ENCODE measurements at regions not wholly inside any gene's neighbourhood (a gene's known extent, or its start where the extent isn't known, plus 50 kb on each side); places are given as distances from the start of the nearest gene placed in this dataset.

DNA sequence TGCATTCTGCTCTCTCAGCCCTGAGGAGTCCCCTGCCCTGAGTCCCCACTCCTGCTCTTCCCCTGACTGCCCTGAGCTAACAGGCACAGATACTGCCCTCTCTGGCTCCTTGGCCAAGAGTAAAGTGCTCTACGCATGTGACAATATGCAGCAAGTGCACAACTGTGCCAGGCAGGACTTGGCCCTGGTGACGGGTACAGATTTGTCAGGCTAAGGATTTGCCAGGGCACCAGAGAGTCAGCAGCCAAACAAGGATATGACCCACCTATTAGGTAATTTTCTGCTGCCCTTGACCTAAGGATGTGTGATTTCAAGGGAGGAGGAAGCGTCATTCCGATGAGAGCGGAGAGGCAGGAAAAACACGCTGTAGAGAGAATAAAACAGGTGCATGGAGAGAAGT lies 339.0 kb downstream of the PTPRU start:
- WGBS (ENCODE audit: insufficient coverage): 60% methylated on average over 6 of the region's 6 CpGs
- Histone ChIP-seq H3K4me1 (ENCODE audit: control insufficient read depth, insufficient read depth, low read length) (peaks cover 3% of the 10 kb centered on the region), H3K9me3 (replicated peaks; ENCODE audit: control insufficient read depth, low read depth, low read length) (no peaks in the 10 kb centered on the region), H3K27ac (ENCODE audit: low read length) (no peak overlapping the region), H3K27me3 (ENCODE audit: control insufficient read depth, insufficient read depth, low read length) (peaks cover 7% of the 10 kb centered on the region), H3K36me3 (ENCODE audit: control insufficient read depth, insufficient read depth, low read length) (no peaks in the 10 kb centered on the region), H3K4me3 (ENCODE audit: low read length) (no peak overlapping the region)
- DNase-seq: no peak

DNA sequence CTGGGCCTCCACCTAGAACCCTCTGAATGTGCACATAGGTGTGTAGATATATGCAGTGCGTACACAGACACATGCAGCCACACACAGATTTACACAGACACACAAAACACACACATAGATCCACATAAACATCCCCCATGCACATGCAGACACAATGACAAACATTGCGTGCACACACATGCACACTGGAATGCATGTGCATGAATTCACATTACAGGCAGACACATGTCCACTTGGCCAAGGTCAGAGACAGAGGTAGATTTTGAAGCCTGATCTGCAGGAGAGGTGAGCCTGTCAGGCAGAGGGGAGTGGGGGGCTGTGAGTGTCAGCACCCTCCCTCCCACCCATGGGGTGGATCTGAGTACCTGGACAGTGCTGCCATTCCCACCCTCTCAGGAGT lies 338.5 kb downstream of the PTPRU start:
- no peak for DNase-seq
- WGBS (ENCODE audit: insufficient coverage): no CpG with 5 or more reads among the region's 2 CpGs
- H3K36me3 ChIP-seq (ENCODE audit: control insufficient read depth, insufficient read depth, low read length): no peaks in the 10 kb centered on the region

DNA sequence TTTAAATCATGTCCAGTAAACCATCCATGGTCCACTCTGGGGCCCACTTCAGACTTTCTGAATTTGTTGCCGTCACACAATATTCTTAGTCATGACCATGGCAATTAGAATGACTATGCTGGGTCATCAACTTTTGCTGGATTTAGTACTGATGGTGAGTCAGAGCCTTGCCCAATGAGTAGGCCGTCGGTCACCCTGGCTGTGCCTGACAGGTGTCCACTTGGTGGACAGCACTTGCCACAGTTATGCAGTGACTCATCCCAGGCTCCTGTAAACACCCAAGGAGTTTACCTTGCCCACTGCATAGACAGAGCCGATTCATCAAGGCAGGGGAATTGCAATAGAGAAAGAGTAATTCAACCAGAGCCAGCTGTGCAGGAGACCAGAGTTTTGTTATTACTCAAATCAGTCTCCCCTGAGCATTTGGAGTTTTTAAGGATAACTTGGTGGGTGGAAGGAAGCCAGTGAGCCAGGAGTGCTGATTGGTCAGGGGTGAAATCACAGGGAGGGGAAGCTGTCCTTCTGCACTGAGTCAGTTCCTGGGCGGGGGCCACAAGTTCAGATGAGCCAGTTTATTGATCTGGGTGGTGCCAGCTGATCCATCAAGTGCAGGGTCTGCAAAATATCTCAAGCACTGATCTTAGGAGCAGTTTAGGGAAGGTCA lies 333.8 kb downstream of the PTPRU start:
- Histone ChIP-seq H3K4me3 (ENCODE audit: low read length) (no peak overlapping the region), H3K9me3 (replicated peaks; ENCODE audit: control insufficient read depth, low read depth, low read length) (peaks cover 4% of the 10 kb centered on the region), H3K27ac (ENCODE audit: low read length) (no peak overlapping the region), H3K4me1 (ENCODE audit: control insufficient read depth, insufficient read depth, low read length) (no peaks in the 10 kb centered on the region), H3K36me3 (ENCODE audit: control insufficient read depth, insufficient read depth, low read length) (no peaks in the 10 kb centered on the region), H3K27me3 (ENCODE audit: control insufficient read depth, insufficient read depth, low read length) (no peaks in the 10 kb centered on the region)
- WGBS (ENCODE audit: insufficient coverage): 72% methylated on average over 4 of the region's 5 CpGs
- peak; percentile 57 for DNase-seq

More for the DNA sequence above, 338.5 kb downstream of the PTPRU start:
- Histone ChIP-seq H3K4me3 (ENCODE audit: low read length) (no peak overlapping the region), H3K4me1 (ENCODE audit: control insufficient read depth, insufficient read depth, low read length) (peaks cover 3% of the 10 kb centered on the region), H3K27me3 (ENCODE audit: control insufficient read depth, insufficient read depth, low read length) (peaks cover 7% of the 10 kb centered on the region), H3K27ac (ENCODE audit: low read length) (no peak overlapping the region), H3K9me3 (replicated peaks; ENCODE audit: control insufficient read depth, low read depth, low read length) (no peaks in the 10 kb centered on the region)

DNA sequence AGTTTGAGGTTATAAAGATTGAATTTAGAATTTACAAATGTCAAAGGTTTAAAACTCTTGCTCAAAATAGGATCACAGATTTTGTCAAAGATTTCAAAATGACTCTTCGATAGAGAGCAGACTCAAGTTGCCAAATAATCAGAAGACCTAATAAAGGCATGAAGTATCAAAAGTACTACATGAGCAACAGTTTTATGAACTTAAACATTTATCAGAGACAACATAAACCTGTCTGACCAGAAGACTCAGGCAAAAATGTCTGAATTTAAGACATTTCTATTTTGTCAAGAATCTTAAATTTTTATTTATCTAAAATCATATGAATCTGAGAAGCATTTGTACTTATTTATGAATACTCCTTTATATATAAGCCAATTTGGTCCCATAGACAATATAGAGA lies 330.9 kb downstream of the PTPRU start:
- H3K4me3 ChIP-seq (ENCODE audit: low read length): no peak overlapping the region

DNA sequence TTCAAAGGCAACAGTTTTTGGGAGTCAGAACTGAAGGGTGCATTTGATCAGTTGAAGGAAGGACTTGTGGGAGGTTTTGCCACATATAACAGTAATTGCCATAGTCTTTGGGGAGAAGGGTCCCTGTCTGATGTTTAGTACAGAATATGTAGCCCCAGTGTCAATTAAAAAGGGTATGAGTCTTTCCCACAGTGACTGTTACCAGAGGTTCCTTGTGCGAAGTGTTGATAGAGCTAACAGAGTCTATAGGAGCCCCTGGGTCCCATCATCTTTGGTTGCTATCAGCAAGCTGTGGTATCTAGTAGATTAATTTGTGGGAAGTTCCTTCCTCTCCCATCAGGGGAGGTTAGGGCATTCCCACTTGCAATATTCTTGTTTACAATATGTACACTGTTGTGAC lies 329.2 kb downstream of the PTPRU start:
- no CpG with 5 or more reads among the region's 1 CpG for WGBS (ENCODE audit: insufficient coverage)
- Histone ChIP-seq H3K9me3 (replicated peaks; ENCODE audit: control insufficient read depth, low read depth, low read length) (peaks cover 17% of the 10 kb centered on the region), H3K36me3 (ENCODE audit: control insufficient read depth, insufficient read depth, low read length) (no peaks in the 10 kb centered on the region), H3K27ac (ENCODE audit: low read length) (no peak overlapping the region), H3K4me3 (ENCODE audit: low read length) (no peak overlapping the region), H3K27me3 (ENCODE audit: control insufficient read depth, insufficient read depth, low read length) (no peaks in the 10 kb centered on the region), H3K4me1 (ENCODE audit: control insufficient read depth, insufficient read depth, low read length) (no peaks in the 10 kb centered on the region)
- no peak for DNase-seq

More for the DNA sequence above, 330.9 kb downstream of the PTPRU start:
- peaks cover 17% of the 10 kb centered on the region for H3K9me3 ChIP-seq (replicated peaks; ENCODE audit: control insufficient read depth, low read depth, low read length)
- no CpG with 5 or more reads among the region's 1 CpG for WGBS (ENCODE audit: insufficient coverage)
- no peaks in the 10 kb centered on the region for H3K36me3 ChIP-seq (ENCODE audit: control insufficient read depth, insufficient read depth, low read length)
- no peaks in the 10 kb centered on the region for H3K27me3 ChIP-seq (ENCODE audit: control insufficient read depth, insufficient read depth, low read length)
- H3K27ac ChIP-seq (ENCODE audit: low read length): no peak overlapping the region
- H3K4me1 ChIP-seq (ENCODE audit: control insufficient read depth, insufficient read depth, low read length): no peaks in the 10 kb centered on the region
- no peak for DNase-seq

DNA sequence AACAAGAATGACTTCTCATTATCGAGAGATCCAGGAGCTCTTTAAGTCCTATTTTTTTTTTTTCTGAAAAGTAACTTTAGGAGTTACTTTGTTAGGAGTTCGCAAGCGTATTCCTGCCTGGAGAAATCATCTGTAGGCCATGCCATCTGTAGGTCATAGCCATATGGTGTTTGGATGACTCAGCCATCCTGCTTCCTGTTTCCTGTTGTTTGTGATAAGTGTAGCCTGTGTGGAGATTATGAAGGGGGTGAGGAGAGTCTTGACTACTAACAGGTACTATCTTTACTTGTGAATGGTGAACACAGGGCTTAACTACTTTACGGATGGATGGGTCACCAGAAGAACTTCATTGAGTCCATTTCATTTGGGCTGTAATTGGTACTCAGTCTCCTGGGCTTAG lies 327.2 kb downstream of the PTPRU start:
- Histone ChIP-seq H3K27me3 (ENCODE audit: control insufficient read depth, insufficient read depth, low read length) (no peaks in the 10 kb centered on the region), H3K9me3 (replicated peaks; ENCODE audit: control insufficient read depth, low read depth, low read length) (peaks cover 17% of the 10 kb centered on the region), H3K27ac (ENCODE audit: low read length) (no peak overlapping the region), H3K4me1 (ENCODE audit: control insufficient read depth, insufficient read depth, low read length) (no peaks in the 10 kb centered on the region), H3K4me3 (ENCODE audit: low read length) (no peak overlapping the region), H3K36me3 (ENCODE audit: control insufficient read depth, insufficient read depth, low read length) (no peaks in the 10 kb centered on the region)
- 61% methylated on average over 2 of the region's 4 CpGs for WGBS (ENCODE audit: insufficient coverage)
- no peak for DNase-seq

DNA sequence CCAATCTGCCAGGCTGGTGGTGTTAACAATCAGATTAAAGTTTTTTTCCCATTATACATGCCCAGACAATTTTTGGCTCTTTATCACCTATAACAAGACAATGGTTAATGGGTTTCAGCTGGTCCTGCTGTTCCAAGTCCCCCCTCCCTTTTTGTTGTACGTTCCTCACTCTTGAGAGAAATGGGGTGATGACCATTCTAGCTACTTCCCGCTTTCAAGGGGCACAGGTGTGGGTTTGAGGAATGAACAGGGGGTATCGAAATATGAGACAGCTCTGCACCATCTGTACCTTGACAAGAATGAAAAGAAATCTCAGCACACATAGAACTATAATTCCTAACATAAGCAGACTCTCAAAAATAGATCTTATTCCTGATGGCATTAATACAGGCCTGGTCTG lies 326.8 kb downstream of the PTPRU start:
- no peak for DNase-seq
- Histone ChIP-seq H3K27ac (ENCODE audit: low read length) (no peak overlapping the region), H3K9me3 (replicated peaks; ENCODE audit: control insufficient read depth, low read depth, low read length) (peaks cover 17% of the 10 kb centered on the region), H3K4me1 (ENCODE audit: control insufficient read depth, insufficient read depth, low read length) (no peaks in the 10 kb centered on the region), H3K36me3 (ENCODE audit: control insufficient read depth, insufficient read depth, low read length) (no peaks in the 10 kb centered on the region), H3K27me3 (ENCODE audit: control insufficient read depth, insufficient read depth, low read length) (no peaks in the 10 kb centered on the region), H3K4me3 (ENCODE audit: low read length) (no peak overlapping the region)
- no CpG with 5 or more reads among the region's 3 CpGs for WGBS (ENCODE audit: insufficient coverage)

DNA sequence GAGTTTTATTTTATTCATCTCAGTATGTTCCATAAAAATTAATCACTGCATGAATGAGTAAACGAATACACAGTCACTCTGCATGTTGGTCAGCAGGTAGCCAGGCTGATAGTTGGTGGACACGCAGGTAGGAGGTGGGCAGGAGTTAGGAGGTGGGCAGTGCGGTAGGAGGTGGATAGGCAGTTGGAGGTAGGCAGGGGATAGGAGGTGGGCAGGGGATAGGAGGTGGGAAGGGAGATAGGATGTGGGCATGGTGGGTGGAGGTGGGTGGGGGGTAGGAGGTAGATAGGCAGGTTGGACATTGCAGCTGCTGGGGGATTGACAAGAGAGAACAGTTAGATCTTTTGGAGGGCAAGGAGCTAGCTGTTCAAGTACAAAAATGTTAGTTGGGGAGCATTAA lies 322.7 kb downstream of the PTPRU start:
- DNase-seq: no peak
- H3K27me3 ChIP-seq (ENCODE audit: control insufficient read depth, insufficient read depth, low read length): no peaks in the 10 kb centered on the region

DNA sequence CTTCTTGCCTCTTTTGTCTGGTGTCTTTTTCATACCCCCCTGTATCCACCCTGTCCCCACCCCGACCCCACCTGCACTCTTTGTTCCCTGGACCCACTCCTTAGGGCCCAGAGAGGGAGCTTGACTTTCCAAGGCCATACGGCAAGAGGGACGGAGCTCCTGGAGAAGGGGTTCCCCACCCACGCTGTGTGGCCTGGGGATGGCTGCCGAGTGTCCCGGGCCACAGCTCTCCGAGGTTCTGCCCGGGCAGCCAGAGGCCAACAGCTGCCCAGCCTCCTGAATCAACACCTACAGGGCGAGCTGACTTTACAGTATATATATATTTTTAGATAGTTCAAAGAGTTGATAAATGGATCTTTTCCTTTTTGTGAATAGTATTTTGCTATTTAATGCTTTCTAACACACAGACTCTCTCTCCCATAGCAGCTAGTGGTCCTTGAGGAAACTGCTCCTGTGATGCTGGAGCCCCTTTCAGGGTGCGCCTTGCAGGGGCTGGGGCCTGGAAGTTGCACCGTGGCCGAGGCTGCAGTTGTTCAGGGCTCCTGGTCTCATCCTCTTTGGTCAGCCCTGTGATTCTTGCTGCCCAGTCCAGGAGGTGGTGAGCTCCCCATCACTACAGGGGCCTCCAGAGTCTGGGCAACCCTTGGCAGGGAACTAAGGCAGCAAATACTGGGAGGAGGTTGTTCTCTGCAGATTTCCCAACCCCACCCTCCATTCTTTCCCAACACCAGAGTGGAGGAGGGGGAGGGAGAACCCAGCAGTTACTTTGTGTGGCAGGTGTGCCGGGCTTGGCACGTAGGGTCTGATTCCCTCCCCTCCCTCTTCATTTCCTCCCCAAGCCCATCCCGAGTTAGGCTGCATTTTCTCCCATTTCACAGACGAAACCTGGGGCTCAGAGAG lies 321.6 kb downstream of the PTPRU start:
- Histone ChIP-seq H3K4me1 (ENCODE audit: control insufficient read depth, insufficient read depth, low read length) (no peaks in the 10 kb centered on the region), H3K36me3 (ENCODE audit: control insufficient read depth, insufficient read depth, low read length) (no peaks in the 10 kb centered on the region), H3K9me3 (replicated peaks; ENCODE audit: control insufficient read depth, low read depth, low read length) (peaks cover 6% of the 10 kb centered on the region), H3K27me3 (ENCODE audit: control insufficient read depth, insufficient read depth, low read length) (no peaks in the 10 kb centered on the region), H3K4me3 (ENCODE audit: low read length) (no peak overlapping the region), H3K27ac (ENCODE audit: low read length) (no peak overlapping the region)
- 65% methylated on average over 7 of the region's 16 CpGs for WGBS (ENCODE audit: insufficient coverage)
- no peak for DNase-seq

More for the DNA sequence above, 322.7 kb downstream of the PTPRU start:
- Histone ChIP-seq H3K4me3 (ENCODE audit: low read length) (no peak overlapping the region), H3K36me3 (ENCODE audit: control insufficient read depth, insufficient read depth, low read length) (no peaks in the 10 kb centered on the region), H3K9me3 (replicated peaks; ENCODE audit: control insufficient read depth, low read depth, low read length) (peaks cover 13% of the 10 kb centered on the region), H3K27ac (ENCODE audit: low read length) (no peak overlapping the region), H3K4me1 (ENCODE audit: control insufficient read depth, insufficient read depth, low read length) (no peaks in the 10 kb centered on the region)
- 92% methylated on average over 1 of the region's 3 CpGs for WGBS (ENCODE audit: insufficient coverage)

DNA sequence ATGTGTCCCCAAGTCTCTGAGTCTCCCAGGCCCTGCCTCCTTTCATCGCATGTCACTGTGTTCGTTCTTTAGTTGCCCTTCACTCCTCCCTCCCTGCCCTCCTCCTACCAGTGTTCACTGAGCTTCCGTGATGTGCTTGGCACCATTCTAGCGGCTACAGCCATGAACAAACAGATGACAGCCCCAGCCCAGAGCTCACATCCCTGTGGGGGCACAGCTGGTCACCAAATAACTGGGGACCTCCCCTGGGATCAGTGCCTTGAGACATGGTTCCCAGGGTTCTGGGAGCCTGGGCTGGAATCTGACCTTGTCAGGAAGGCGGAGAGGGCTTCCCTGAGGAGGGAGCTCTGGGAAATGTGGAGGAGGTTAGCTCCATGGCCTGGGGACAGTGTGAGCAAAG lies 320.7 kb downstream of the PTPRU start:
- H3K4me3 ChIP-seq (ENCODE audit: low read length): no peak overlapping the region
- H3K27me3 ChIP-seq (ENCODE audit: control insufficient read depth, insufficient read depth, low read length): no peaks in the 10 kb centered on the region
- WGBS (ENCODE audit: insufficient coverage): 60% methylated on average over 5 of the region's 5 CpGs
- H3K9me3 ChIP-seq (replicated peaks; ENCODE audit: control insufficient read depth, low read depth, low read length): no peaks in the 10 kb centered on the region
- no peaks in the 10 kb centered on the region for H3K36me3 ChIP-seq (ENCODE audit: control insufficient read depth, insufficient read depth, low read length)
- no peak for DNase-seq
- H3K27ac ChIP-seq (ENCODE audit: low read length): no peak overlapping the region
- no peaks in the 10 kb centered on the region for H3K4me1 ChIP-seq (ENCODE audit: control insufficient read depth, insufficient read depth, low read length)
